HUDEP-2 (cell line): ENCODE measurements at regions not wholly inside any gene's neighbourhood (a gene's known extent, or its start where the extent isn't known, plus 50 kb on each side); places are given as distances from the start of the nearest gene placed in this dataset.
A peak's percentile ranks its signal among the peaks of the same experiment; 100 is the strongest.

ENCODE experiments used
- DNase-seq, 76 experiments: peaks; one replicate each; lab custom pipeline; 2025; ENCODE audit not compliant: unreplicated experiment in 76 of 76; lab: John Stamatoyannopoulos, UW

GRCh38 chr15:35722501-35722900, 176.5 kb upstream of the DPH6 start:
- no peak for DNase-seq

GRCh38 chr15:35723120-35723847, 177.3 kb upstream of the DPH6 start:
- DNase-seq = no peak

DNA sequence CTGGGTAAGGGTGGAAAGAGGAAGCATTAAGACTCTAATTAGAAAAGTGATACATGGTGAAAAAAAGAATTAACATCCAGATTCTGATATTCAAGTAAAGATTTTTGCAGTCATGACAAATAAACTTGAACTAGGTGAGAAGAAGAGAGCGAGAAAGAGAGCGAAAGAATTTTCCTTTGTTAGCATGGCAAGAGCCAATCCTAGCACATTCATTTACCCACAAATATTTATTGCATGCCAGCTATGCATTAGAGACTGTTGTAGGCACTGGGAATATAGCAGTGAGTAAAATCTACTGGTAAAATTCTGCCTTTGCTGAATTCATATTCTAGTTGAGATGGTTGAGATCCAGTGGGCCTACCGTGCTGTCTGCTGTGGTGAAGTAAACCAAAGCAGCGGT, 177.9 kb upstream of the DPH6 start:
- DNase-seq = no peak

GRCh38 chr15:35724626-35725025, 178.7 kb upstream of the DPH6 start:
- DNase-seq = no peak

- no peak for DNase-seq
Observed at GRCh38 chr15:35725353-35725752, 179.4 kb upstream of the DPH6 start.

- no peak for DNase-seq
Observed at GRCh38 chr15:35727627-35728026, 181.7 kb upstream of the DPH6 start.

DNA sequence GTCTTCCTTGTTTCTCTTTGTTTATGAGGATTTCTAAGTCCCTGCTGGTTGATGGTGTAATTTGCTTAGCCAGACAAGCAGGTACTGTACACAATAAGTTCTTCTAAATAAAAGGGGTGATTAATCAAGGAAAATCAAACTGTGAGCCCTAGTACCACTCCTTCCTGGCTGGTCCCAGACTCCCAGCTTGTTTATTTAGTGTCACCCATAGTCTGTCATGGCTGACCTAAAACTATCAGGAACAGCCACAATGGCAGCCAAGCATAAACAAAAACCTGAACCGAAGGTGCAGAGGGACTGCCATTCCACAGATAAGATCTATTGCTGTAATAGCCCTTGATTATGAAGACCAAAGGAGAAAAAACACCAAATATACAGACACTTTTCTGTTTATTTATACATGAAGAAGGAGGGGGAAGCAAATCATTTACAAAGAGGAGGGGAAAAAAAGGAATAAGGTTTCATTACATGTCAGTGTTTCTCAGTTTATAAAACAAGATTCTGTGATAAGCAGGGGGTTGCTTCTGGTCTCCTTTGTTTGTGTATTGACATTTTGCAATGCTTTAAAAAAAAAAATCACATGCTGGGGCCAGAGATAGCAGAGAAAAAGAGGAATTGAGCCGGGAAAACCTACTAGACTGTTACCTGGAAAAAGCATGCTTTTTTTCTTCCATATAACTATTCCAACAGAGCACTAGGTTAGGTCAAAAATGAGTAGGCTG, 182.4 kb upstream of the DPH6 start:
- no peak for DNase-seq

GRCh38 chr15:35736150-35736549, 190.2 kb upstream of the DPH6 start:
- no peak for DNase-seq

DNA sequence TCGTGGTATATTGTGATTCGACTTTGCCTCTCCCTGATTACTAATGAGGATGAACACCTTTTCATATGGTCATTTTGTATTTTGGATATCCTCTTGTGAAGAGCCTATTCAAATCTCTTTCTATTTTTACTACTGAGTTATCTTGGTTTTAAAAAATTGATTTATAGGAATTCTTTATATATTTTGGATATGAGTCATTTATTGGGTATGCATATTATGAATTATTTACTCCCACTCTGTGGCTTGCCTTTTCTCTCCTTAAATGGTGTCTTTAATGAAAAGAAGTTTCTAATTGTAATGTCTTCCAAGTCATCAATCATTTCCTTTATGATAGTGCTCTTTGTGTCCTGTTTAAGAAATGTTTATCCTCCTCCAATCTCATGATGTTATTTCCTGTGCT, 191.5 kb upstream of the DPH6 start:
- DNase-seq = no peak

DNA sequence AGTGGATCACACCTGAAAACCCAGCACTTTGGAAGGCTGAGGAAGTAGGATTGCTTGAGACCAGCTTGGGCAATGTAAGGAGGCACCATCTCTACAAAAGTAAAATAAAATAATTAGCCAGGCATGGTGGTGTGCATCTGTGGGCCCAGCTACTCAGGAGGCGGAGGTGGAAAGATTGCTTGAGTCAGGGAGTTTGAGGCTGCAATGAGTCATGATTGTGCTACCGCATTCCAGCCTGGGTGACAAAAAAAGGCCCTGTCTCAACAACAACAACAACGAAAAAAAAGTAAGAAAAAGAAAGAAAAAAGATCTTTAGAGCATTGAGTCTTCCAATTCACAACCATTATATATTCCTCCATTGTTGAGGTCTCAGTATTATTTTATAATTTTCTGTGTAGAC, 192.4 kb upstream of the DPH6 start:
- no peak for DNase-seq

DNA sequence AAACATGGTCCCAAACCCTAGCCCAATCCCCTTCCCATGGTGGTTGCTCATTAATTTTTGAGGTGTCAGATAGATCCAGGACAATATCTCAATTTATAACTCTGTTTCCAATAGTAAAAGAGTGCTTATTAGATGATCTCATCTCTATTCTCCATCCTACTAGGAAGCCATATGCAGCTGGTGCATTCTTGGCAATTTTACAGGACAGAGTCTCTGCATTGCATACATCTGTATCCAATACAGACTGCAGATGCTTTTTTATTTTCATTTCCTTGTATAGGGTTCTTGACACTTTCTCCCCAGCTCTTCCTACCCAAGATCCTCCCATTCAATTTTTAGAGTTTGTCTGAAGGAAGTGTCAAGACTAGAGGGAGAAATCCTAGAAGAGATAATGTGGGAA, 194.8 kb upstream of the DPH6 start:
- DNase-seq = no peak

GRCh38 chr15:35741395-35741794, 195.4 kb upstream of the DPH6 start:
- no peak for DNase-seq

DNA sequence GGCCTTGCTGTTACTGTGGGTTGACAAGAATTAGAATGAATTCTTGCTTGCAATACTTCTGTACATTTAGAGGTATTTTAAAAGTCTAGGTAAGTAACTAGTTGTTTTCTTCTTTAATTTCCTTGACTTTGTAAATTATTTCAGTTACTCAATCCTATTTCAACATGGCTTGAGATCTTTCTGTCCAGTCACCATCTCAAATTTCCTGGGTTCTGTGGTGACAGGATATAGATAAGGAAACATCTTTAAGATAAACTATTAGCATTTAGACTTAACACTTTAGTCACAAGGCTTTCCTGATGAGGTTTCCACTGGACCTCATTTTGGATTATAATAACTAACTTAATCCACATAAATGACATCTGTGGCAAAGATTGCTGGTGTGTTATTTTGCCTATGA, 195.9 kb upstream of the DPH6 start:
- DNase-seq = no peak

DNA sequence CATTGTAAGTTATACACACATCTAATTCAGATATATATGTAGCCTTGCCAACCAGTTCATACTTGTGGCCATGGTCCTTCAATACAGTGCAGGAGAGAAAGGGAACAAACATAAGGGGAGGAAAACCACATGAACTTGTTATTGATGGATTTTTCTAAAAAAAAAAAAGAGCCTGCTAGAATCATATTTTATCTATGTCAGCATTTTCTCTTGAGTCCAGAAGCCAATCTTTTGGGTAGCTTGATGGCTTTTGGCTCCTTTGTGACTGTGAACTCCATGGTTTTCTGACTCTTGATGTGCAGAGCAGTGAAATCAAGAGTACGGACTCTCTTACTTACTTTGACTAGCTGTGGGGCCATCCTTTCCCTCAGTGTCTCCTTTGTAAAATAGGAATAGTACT, 197.4 kb upstream of the DPH6 start:
- no peak for DNase-seq

- DNase-seq = no peak
Observed at GRCh38 chr15:35746121-35746520, 200.2 kb upstream of the DPH6 start.

- DNase-seq = no peak
Observed at GRCh38 chr15:35748105-35748504, 202.1 kb upstream of the DPH6 start.

DNA sequence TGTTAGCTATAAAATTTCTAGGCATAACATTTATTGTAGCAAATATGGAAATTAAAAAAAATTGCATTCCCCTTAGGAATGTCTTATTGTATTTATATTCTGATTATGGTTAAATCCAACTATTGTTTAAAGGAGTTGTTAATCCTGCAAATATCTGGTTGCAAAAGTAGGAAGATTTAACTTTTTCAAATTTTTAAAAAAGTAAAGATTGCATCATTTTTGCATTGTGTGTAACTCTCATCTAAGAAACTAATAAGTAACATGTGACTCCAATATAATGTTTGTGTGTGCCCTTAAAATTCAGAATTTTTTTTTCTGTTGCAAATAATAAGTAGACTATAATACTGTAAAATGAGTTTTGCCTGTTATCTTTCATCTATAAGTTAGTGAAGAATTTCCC, 204.1 kb upstream of the DPH6 start:
- no peak for DNase-seq

DNA sequence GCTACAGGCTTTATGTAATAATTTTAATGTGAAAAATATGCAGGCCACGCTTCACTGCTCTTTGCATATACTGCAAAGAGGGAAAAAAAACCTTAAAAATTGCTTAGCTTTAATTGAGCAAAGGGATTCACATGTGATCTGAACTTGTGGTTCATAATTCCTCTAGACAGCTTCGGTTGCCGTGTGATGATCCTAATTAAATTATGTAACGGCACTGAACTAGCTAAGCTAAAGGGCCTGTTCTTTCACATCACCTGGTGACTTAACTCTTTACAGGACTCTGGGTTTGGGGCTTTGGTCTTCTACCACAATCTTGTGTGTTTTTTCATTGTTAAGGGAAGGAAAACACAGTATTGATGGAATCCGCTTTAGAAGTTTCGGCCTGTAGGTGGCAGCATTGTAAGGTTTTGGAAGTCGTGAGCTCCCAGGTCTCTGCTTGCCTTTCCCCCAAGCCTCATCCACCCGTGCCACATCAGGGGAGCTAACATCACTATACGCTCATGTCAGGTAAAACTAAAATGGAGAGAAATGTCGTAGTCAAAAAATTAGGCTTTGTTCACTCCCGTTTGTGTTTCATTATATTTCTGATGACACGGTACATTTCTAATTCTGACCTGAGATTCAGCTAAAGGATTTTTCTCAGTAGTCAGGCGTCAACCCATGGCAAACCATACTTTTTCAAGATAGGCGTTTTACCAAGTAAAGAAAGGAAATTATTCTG, 205.6 kb upstream of the DPH6 start:
- peak in 49 of 76 experiments; percentile 3 to 68 (median 27) for DNase-seq

DNA sequence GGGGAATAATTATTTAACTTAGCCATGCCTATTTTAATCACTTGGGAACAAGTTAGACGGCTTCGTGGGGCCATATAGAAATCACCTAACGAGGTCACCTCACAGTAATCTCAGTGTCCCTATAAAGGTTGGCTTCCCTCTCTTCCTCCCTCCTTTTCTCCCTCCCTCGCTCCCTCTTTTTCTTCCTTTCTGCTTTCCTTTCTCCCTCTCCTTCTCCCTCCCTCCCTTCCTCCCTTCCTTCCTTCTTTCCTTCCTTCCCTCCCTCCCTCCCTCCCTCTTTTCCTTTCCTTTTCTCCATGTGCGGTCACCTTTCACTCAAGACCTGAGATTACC, 206.1 kb upstream of the DPH6 start:
- no peak for DNase-seq

DNA sequence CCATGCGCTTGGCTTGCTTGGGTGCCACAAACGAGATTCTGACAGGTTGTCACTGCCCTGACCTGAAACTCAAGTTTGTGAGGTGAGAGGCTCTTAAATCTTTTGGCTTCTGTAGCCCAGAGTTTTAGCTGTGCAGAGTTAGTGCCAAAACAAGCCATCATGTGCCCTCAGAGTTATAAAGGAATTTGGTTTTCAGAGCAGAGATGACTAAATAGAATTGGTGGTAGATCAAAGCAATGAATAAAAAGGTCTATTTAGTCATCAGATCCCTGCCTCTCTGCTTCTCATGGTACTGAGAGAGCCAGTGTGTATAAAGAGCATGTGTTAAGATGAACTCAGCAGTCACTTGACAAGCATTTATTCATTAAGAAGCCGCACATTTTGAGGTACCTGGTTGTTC, 207.5 kb upstream of the DPH6 start:
- no peak for DNase-seq

DNA sequence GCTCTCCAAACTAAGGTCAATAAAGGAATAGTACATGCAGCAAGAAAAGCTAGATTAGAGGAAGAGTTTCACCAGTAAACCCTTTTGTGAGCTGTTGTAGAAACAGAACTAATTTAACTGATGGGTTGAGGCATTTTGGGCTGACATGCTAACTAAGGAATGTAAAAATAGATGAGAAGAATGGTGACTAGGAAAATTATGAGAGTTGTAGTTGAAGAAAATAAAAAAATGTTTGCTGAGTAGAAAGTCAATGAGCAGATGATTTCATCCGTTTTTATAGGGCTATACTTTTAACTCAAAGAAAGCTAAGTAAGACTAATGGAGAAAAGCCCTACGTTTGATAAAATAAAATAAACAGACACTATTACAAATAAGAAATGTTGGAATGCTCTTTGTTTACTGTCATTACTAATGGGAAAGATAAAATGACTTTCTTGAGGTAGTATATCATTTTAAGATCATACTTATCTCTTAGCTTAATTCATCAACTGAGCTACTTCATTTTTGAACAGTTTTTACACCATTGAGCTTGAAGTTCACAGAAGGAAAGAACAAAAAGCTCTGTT, 209.4 kb upstream of the DPH6 start:
- DNase-seq = no peak

DNA sequence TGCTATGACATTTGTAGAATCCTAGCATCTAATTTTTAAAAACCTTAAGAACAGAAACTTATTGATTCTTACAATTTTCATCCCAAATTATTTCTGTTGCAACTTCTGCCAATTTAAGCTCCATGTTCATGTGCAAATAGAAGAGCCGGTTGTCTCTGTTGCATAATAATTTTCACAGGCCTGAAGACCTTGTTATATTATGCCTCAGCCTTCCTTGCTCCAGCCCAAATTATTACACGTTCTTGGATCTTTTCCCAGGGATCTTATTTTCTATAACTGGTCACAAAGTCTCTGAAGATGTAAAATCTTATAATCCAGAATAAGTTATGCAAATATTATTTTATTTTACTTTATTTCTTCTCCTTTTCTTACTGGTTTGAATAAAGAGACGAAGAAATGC, 210.7 kb upstream of the DPH6 start:
- no peak for DNase-seq
